Upper lobe of right lung (tissue), 1 donor: ENCODE measurements at regions not wholly inside any gene's neighbourhood (a gene's known extent, or its start where the extent isn't known, plus 50 kb on each side); places are given as distances from the start of the nearest gene placed in this dataset.

Source experiments
- ATAC-seq: fragments of 200-7000 bp; cut with Tn5 transposase; one replicate; pipeline ENCODE4 v1.9.1; 2020; ENCODE audit warnings: mild to moderate bottlenecking, moderate library complexity
- DNase-seq: peaks from one replicate; pipeline ENCODE4 v3.0.0-alpha.2; 2020
- H3K27ac ChIP-seq: fragments of 200-600 bp; one replicate; pipeline ENCODE4 v1.8.0; 2022
- H3K27me3 ChIP-seq: fragments of 200-600 bp; one replicate; pipeline ENCODE4 v1.8.0; 2022; ENCODE audit warnings: mild to moderate bottlenecking
- H3K36me3 ChIP-seq: fragments of 200-600 bp; one replicate; pipeline ENCODE4 v1.8.0; 2022
- H3K4me1 ChIP-seq: fragments of 200-600 bp; one replicate; pipeline ENCODE4 v1.8.0; 2022
- H3K4me3 ChIP-seq: fragments of 200-600 bp; one replicate; pipeline ENCODE4 v1.8.0; 2022; ENCODE audit warnings: mild to moderate bottlenecking
- H3K9me3 ChIP-seq: fragments of 200-600 bp; one replicate; pipeline ENCODE4 v1.8.0; 2022
- intact Hi-C: fragments of 100-400 bp; cut with DNase I; formaldehyde crosslinking; loops from one replicate; pipeline ENCODE4 v1.11.0; 2022
- TF ChIP-seq, protein P1 (sequence below): fragments of 200-600 bp; IDR thresholded peaks from one replicate; pipeline ENCODE4 v1.8.0; 2022; ENCODE audit warnings: antibody characterized with exemption
- donor health status: DM: no; HTN: yes; CAD: no; lungs with severe emphysema.

DNA sequence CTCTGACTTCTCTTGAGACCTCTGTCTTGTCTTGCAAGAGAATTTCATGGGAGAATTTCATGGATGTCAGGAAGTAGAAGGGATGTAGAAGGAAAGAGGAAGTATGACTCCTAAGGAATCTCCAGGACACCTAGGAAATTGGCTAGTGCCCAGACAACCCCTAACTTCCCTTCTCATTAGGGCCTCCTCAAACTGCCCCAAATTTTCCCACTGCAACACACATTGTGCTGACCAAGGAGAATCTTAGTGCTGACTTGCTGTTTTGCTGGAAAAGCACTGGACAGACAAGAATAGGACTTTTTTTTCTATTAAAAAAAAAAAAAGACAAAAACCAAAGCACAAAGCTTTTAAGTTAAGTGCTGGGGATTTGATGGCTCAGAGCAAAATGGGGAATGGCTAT is 236.1 kb upstream of the CADM1 start:
- ATAC-seq (no peak), DNase-seq (no peak)
- no peaks in the 10 kb centered on the region for H3K4me1 ChIP-seq
- TF ChIP-seq, protein P1, sequence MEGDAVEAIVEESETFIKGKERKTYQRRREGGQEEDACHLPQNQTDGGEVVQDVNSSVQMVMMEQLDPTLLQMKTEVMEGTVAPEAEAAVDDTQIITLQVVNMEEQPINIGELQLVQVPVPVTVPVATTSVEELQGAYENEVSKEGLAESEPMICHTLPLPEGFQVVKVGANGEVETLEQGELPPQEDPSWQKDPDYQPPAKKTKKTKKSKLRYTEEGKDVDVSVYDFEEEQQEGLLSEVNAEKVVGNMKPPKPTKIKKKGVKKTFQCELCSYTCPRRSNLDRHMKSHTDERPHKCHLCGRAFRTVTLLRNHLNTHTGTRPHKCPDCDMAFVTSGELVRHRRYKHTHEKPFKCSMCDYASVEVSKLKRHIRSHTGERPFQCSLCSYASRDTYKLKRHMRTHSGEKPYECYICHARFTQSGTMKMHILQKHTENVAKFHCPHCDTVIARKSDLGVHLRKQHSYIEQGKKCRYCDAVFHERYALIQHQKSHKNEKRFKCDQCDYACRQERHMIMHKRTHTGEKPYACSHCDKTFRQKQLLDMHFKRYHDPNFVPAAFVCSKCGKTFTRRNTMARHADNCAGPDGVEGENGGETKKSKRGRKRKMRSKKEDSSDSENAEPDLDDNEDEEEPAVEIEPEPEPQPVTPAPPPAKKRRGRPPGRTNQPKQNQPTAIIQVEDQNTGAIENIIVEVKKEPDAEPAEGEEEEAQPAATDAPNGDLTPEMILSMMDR = no peak
- H3K27me3 ChIP-seq = peaks cover 9% of the 10 kb centered on the region
- intact Hi-C loops = no loop called here
- no peaks in the 10 kb centered on the region for H3K9me3 ChIP-seq
- H3K4me3 ChIP-seq = no peak overlapping the region
- no peak overlapping the region for H3K27ac ChIP-seq
- H3K36me3 ChIP-seq = no peaks in the 10 kb centered on the region

DNA sequence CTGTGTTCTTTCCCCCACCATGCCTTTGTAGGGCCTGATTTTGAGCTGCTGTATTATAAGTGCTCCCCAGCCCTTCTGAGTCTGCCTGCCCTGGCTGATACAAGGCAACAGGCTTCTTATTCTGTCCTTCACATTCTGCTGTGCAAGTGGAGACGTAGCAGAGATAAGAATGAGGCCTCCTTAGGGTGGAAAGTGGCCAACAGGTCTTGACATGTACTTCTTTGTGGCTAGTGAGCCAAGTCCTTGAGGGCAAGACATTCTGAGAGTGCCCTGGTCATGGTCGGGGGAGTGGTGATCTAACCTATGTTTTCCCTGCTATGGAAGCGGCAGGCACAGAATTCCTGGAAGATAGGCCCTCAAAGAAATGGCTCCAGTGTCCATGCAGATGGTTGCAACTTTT is 235.7 kb upstream of the CADM1 start:
- Histone ChIP-seq H3K4me3 (no peak overlapping the region), H3K27ac (no peak overlapping the region), H3K4me1 (no peaks in the 10 kb centered on the region), H3K9me3 (no peaks in the 10 kb centered on the region), H3K27me3 (peaks cover 7% of the 10 kb centered on the region), H3K36me3 (no peaks in the 10 kb centered on the region)
- intact Hi-C loops = no loop called here
- no peak for DNase-seq
- ATAC-seq = no peak
- TF ChIP-seq, protein P1 = no peak

DNA sequence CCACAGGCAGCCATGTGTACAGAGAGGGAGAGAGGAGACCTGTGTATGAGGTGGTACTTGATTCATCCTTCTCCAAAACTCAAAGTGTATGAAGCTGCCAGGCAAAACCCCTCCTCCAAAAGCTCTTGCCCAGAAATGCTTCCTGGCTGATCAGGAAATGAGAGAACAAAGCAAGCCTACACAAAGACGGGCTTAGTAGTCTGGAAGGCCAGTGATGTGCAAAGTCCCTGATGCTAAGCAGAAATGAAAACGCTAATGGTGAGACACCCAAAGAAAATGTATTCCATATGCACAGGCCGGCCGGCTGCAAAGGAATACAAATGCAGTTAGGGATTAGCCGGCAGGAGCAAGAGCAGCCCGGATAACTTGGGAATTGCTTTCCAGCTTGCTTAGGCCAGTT is 234.9 kb upstream of the CADM1 start:
- TF ChIP-seq, protein P1 = no peak
- H3K27ac ChIP-seq = no peak overlapping the region
- no peaks in the 10 kb centered on the region for H3K36me3 ChIP-seq
- no peaks in the 10 kb centered on the region for H3K4me1 ChIP-seq
- H3K9me3 ChIP-seq = no peaks in the 10 kb centered on the region
- DNase-seq (no peak), ATAC-seq (no peak)
- intact Hi-C loops = no loop called here
- H3K4me3 ChIP-seq = no peak overlapping the region
- H3K27me3 ChIP-seq = no peaks in the 10 kb centered on the region

DNA sequence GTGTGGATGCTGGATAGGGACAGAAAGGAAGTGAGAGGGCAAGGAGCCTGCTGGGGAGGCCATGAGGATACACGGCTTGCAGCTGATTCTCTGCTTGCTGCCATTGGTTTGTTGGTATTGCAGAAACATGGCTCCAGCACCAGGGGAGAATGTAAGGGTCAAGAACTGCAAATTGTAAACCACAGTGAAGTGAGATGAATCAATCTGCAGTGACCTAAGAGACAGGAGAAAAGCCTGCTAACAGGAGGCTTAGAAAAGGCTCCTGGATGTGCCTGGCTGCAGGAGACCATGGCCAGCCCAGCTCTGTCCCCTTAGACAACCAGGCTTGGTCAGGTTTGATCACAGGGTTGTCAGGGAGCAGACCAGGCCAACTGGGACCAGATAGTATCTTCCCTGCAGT is 233.7 kb upstream of the CADM1 start:
- Histone ChIP-seq H3K27ac (no peak overlapping the region), H3K4me1 (no peaks in the 10 kb centered on the region), H3K4me3 (no peak overlapping the region), H3K27me3 (no peaks in the 10 kb centered on the region), H3K36me3 (no peaks in the 10 kb centered on the region), H3K9me3 (no peaks in the 10 kb centered on the region)
- intact Hi-C loops = no loop called here
- ATAC-seq = no peak
- TF ChIP-seq, protein P1 = no peak
- DNase-seq = no peak

DNA sequence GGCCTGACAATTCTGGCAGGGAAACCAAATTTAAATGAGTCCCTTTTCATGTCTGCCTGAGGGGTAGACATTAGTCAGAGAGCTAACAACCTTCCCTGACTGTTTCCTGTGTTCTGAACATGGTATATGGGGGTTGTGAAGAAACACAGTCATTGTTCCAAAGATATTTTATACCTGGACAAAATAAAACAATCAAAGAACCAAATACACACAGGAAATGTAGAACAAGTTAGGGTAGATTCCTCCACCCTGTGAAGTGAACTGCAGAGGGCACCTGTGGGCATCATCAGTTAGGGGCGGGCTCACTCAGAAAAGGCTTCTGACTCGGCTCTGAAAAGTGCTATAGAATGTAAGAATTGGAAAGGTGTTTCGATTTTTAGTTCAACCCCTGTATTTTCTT is 231.9 kb upstream of the CADM1 start:
- TF ChIP-seq, protein P1 = no peak
- DNase-seq = no peak
- Histone ChIP-seq H3K9me3 (no peaks in the 10 kb centered on the region), H3K27ac (no peak overlapping the region), H3K4me1 (no peaks in the 10 kb centered on the region), H3K36me3 (no peaks in the 10 kb centered on the region), H3K4me3 (no peak overlapping the region), H3K27me3 (no peaks in the 10 kb centered on the region)
- intact Hi-C loops = no loop called here
- no peak for ATAC-seq

DNA sequence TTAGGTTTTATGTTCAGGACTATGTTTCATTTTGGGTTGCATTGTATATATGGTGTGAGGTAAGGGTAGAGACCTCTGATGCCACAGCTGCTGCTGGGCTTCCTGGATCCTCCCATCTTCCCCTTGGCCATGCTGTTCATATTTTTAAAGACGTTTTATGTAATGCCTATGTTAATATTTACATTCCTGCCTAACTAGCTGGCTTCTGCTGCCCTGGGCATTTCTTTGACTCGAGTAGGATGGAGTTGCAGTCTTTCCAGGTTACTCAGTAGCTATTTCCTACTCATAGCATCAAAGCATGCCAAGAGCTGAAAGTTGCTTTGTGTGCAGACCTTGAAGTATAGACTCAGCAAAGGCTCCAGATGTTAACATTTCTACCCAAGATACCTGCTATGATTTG is 220.5 kb upstream of the CADM1 start:
- intact Hi-C loops = no loop called here
- DNase-seq (no peak), ATAC-seq (no peak)
- Histone ChIP-seq H3K36me3 (no peaks in the 10 kb centered on the region), H3K4me1 (no peaks in the 10 kb centered on the region), H3K27me3 (no peaks in the 10 kb centered on the region), H3K27ac (no peak overlapping the region), H3K9me3 (no peaks in the 10 kb centered on the region), H3K4me3 (no peak overlapping the region)
- TF ChIP-seq, protein P1 = no peak
